ENCODE measurements at regions not wholly inside any gene's neighbourhood (a gene's known extent, or its start where the extent isn't known, plus 50 kb on each side); places are given as distances from the start of the nearest gene placed in this dataset.

GRCh38 chr16:13313351-13313750 is 412.0 kb downstream of the SHISA9 start:
- H3K4me1 ChIP-seq: no peaks in the 10 kb centered on the region
- no peak overlapping the region for H3K4me3 ChIP-seq
- H3K9me3 ChIP-seq: no peaks in the 10 kb centered on the region
- H3K27me3 ChIP-seq: no peaks in the 10 kb centered on the region
- DNase-seq (ENCODE audit: extremely low spot score): no peak
- no peak overlapping the region for H3K27ac ChIP-seq (replicated peaks in 1 of 4)
- H3K36me3 ChIP-seq: no peaks in the 10 kb centered on the region
- TF ChIP-seq CTCF (IDR thresholded peaks at IDR 0.05): no peak
- intact Hi-C loops (cut with DNase I): no loop called here

- no peaks in the 10 kb centered on the region for H3K36me3 ChIP-seq
- no peaks in the 10 kb centered on the region for H3K27me3 ChIP-seq
- 68% methylated on average over 2 of the region's 2 CpGs for WGBS
- TF ChIP-seq POLR2AphosphoS5 (IDR thresholded peaks at IDR 0.05) (no peak), EP300 (IDR thresholded peaks at IDR 0.05) (no peak), CTCF (IDR thresholded peaks at IDR 0.05) (no peak), POLR2A (IDR thresholded peaks at IDR 0.05; ENCODE audit: low read depth) (no peak)
- no peaks in the 10 kb centered on the region for H3K4me1 ChIP-seq
- H3K27ac ChIP-seq (replicated peaks in 1 of 4): no peak overlapping the region
- no peaks in the 10 kb centered on the region for H3K9me3 ChIP-seq
- no peak for DNase-seq (ENCODE audit: extremely low spot score)
- no peak overlapping the region for H3K4me3 ChIP-seq
- intact Hi-C loops (cut with DNase I): no loop called here
These were observed 413.2 kb downstream of the SHISA9 start for GRCh38 chr16:13314633-13315032.

- Histone ChIP-seq H3K4me1 (no peaks in the 10 kb centered on the region), H3K4me3 (no peak overlapping the region), H3K27me3 (no peaks in the 10 kb centered on the region), H3K36me3 (no peaks in the 10 kb centered on the region), H3K9me3 (no peaks in the 10 kb centered on the region), H3K27ac (replicated peaks in 1 of 4) (no peak overlapping the region)
- no peak for DNase-seq (ENCODE audit: extremely low spot score)
- intact Hi-C loops (cut with DNase I): no loop called here
- TF ChIP-seq POLR2A (IDR thresholded peaks at IDR 0.05; ENCODE audit: low read depth): no peak
- no peak for TF ChIP-seq CTCF (IDR thresholded peaks at IDR 0.05)
- TF ChIP-seq POLR2AphosphoS5 (IDR thresholded peaks at IDR 0.05): no peak
- TF ChIP-seq EP300 (IDR thresholded peaks at IDR 0.05): no peak
- WGBS: 61% methylated on average over 5 of the region's 5 CpGs
These were observed 414.4 kb downstream of the SHISA9 start for GRCh38 chr16:13315642-13316427.

- no peak for DNase-seq (ENCODE audit: extremely low spot score)
- no peaks in the 10 kb centered on the region for H3K27me3 ChIP-seq
- H3K4me3 ChIP-seq: no peak overlapping the region
- TF ChIP-seq EP300 (IDR thresholded peaks at IDR 0.05) (no peak), POLR2AphosphoS5 (IDR thresholded peaks at IDR 0.05) (no peak), CTCF (IDR thresholded peaks at IDR 0.05) (no peak), POLR2A (IDR thresholded peaks at IDR 0.05; ENCODE audit: low read depth) (no peak)
- WGBS: 60% methylated on average over 2 of the region's 2 CpGs
- H3K27ac ChIP-seq (replicated peaks in 1 of 4): no peak overlapping the region
- intact Hi-C loops (cut with DNase I): no loop called here
- H3K4me1 ChIP-seq: no peaks in the 10 kb centered on the region
- no peaks in the 10 kb centered on the region for H3K36me3 ChIP-seq
- H3K9me3 ChIP-seq: no peaks in the 10 kb centered on the region
These were observed 420.9 kb downstream of the SHISA9 start for GRCh38 chr16:13322336-13322735.

- Histone ChIP-seq H3K27ac (replicated peaks in 1 of 4) (no peak overlapping the region), H3K4me3 (no peak overlapping the region), H3K4me1 (no peaks in the 10 kb centered on the region), H3K27me3 (no peaks in the 10 kb centered on the region), H3K9me3 (no peaks in the 10 kb centered on the region), H3K36me3 (no peaks in the 10 kb centered on the region)
- WGBS: 87% methylated on average over 2 of the region's 2 CpGs
- intact Hi-C loops (cut with DNase I): no loop called here
- no peak for DNase-seq (ENCODE audit: extremely low spot score)
- TF ChIP-seq EP300 (IDR thresholded peaks at IDR 0.05): no peak
- TF ChIP-seq POLR2AphosphoS5 (IDR thresholded peaks at IDR 0.05): no peak
- no peak for TF ChIP-seq POLR2A (IDR thresholded peaks at IDR 0.05; ENCODE audit: low read depth)
- no peak for TF ChIP-seq CTCF (IDR thresholded peaks at IDR 0.05)
These were observed 423.5 kb downstream of the SHISA9 start for GRCh38 chr16:13324851-13325250.
